ENCODE measurements at regions not wholly inside any gene's neighbourhood (a gene's known extent, or its start where the extent isn't known, plus 50 kb on each side); places are given as distances from the start of the nearest gene placed in this dataset.

DNA sequence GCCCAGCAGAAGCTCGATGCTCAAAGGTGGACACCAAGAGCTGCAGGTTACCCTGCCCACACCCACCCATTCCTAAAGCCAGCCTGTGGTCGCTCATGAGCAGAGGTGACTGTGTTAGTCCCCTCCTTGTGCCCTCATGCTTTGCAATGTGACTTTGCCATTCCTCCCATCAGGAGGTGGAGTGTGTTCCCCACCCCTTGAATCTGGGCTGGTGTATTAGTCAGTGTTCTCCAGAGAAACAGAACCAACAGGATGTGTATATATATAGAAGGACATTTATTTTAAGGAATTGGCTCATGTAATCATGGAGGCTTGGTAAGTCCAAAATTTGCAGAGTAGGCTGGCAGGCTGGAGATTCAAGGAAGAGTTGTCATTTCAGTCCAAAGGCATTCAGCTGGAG is 54.4 kb upstream of the RNF24 start:
- DNase-seq (ENCODE audit: low spot score), result no peak

DNA sequence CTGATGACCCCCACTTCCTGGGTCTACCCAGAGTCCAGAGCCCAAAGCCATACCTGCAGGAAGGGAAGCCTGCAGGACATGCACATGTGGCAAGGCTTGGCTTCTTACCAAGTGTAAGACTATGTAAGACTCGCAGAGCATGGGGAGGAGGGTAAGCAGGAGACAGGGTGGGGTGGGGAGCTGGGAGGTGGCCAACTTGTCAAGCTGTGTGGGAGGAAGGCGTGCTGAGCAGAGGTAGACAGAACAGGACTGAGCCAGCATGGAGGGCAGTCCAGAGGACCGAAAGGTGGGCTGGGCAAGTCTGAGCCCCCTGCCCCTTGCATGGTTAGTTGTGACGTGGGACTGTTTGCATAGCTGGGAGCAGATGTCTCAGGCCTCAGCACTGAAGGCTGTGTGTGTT is 53.4 kb upstream of the RNF24 start:
- no peak for DNase-seq (ENCODE audit: low spot score)

DNA sequence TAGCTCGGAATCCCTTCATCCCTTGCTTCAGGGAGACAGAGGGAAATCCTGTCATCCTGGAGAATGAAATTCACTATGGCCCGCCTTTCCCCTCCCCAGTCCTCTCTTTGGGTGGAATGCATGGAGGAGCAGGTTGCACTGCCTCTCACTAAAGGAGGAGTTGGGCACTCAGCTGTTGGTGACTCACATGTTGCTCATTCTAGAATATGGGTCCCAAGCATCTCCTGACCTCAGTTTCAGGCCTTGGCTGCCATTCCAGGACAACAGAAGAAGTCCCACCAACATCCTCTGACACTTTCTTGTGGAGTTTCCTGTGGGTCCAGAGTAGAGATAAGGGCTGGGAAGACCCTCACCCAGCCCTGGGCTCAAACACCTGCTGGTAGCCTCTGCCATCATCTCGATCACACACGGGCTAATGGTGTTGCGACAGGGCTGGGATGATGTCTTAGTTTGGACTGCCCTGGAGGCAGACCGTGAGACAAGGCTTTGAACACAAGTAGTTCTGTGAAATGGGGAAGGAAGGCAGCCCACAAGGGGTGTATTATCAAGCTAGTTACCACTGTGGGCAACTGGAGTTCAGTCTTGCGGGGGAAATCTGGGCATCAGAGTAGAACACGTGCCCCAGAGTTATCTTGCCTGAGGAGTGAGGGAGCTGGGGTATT is 52.4 kb upstream of the RNF24 start:
- no peak for DNase-seq (ENCODE audit: low spot score)

DNA sequence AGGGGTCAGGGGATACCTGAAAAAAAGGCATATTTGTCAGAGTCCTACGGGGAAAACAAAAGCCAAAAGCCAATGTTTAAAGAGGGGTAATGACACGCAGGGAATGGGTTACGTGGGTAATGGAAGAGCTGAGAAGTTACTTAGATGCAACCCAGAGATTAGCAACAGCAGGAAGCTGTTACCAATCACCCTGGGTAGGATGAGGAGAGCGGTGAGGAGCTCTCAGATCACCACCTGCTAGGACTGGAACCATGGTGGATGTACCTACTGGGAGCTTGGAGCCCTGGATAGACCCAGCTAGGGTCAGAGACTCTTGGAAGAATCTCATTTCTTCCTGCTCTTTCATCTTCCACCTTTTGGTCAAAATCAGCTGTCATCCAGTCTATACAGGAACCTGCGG is 51.2 kb upstream of the RNF24 start:
- DNase-seq (ENCODE audit: low spot score), result no peak

DNA sequence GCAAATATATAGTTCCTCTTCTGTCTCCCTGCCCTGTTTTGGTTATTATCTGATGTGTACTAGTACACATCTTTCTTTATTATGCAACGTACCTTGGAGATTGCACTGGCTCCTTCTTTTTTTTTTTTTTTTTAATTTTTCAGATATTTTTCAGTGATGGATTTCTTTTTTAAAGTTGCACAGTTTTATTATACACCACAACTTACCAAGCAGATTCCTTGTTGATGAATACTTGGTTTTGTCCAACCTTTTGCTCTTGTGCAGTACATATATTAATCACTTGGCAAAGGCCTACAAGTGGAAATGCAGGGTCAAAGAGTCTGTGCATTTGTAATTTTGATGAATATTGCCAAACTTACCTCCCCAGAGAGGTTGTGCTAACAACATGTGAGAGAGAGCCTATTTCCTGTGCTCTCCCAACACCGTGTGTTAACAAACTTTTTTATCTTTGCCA is 50.1 kb upstream of the RNF24 start:
- no peak for DNase-seq (ENCODE audit: low spot score)

All from HuH-7.5 (cell line).